ENCODE measurements at regions not wholly inside any gene's neighbourhood (a gene's known extent, or its start where the extent isn't known, plus 50 kb on each side); places are given as distances from the start of the nearest gene placed in this dataset.

DNA sequence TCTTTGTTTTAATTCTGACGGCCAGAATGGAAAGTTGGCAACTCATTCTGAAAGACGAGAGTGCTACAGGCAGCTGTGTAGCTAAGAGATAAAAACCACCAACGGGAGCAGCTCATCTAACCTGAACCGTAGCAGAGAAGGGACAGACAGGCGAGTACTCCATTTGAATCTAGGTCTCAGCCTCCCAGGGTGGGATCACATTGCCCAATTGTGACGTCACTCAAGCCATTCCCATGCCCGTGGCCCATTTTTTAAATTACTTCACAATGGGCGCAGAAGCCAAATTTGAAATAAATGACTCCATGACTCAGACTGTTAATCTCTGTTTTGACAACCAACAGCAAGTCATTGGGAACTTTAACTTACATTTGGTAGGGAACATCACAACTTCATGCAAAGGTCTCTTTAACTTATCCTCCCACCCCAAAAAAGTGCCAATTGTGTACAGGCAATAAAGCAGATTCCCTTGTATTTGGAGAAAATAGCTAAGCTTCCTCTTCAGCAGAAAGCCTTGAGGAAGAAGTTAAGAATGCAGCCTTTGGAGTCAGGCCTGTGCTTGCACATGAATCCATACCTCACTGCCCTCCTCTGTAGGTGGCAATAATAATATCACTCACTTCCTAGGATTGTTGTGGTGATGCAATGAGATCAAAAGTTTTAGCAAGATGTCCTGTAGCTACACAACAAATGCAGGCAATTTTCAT, 93.2 kb upstream of the KIF5B start:
- TF ChIP-seq RCOR1 (IDR thresholded peaks at IDR 0.05; ENCODE audit: insufficient replicate concordance, low read length) (no peak), SMC3 (IDR thresholded peaks at IDR 0.05; ENCODE audit: low read depth, low read length) (no peak), POLR2A (IDR thresholded peaks at IDR 0.05; ENCODE audit: low read depth, low read length) (peak; percentile 56; the same call in 1 of the 2 replicates), CEBPB (IDR thresholded peaks at IDR 0.05; ENCODE audit: low read depth, low read length) (peak; percentile 92), BHLHE40 (IDR thresholded peaks at IDR 0.05; ENCODE audit: low read depth, low read length) (no peak), NFE2L2 (IDR thresholded peaks at IDR 0.05; ENCODE audit: low read depth, low read length) (no peak), FOS (IDR thresholded peaks at IDR 0.05; ENCODE audit: low read depth, low read length) (0 out of 2 replicates have a peak, but pooled peaks have one; percentile 61)
- TF ChIP-seq, protein P1, sequence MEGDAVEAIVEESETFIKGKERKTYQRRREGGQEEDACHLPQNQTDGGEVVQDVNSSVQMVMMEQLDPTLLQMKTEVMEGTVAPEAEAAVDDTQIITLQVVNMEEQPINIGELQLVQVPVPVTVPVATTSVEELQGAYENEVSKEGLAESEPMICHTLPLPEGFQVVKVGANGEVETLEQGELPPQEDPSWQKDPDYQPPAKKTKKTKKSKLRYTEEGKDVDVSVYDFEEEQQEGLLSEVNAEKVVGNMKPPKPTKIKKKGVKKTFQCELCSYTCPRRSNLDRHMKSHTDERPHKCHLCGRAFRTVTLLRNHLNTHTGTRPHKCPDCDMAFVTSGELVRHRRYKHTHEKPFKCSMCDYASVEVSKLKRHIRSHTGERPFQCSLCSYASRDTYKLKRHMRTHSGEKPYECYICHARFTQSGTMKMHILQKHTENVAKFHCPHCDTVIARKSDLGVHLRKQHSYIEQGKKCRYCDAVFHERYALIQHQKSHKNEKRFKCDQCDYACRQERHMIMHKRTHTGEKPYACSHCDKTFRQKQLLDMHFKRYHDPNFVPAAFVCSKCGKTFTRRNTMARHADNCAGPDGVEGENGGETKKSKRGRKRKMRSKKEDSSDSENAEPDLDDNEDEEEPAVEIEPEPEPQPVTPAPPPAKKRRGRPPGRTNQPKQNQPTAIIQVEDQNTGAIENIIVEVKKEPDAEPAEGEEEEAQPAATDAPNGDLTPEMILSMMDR (conservative IDR thresholded peaks at IDR 0.05; ENCODE audit: low read depth, low read length) = no peak
- TF ChIP-seq, protein P2, sequence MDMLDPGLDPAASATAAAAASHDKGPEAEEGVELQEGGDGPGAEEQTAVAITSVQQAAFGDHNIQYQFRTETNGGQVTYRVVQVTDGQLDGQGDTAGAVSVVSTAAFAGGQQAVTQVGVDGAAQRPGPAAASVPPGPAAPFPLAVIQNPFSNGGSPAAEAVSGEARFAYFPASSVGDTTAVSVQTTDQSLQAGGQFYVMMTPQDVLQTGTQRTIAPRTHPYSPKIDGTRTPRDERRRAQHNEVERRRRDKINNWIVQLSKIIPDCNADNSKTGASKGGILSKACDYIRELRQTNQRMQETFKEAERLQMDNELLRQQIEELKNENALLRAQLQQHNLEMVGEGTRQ (IDR thresholded peaks at IDR 0.05; ENCODE audit: low read depth, low read length) = no peak

Data from IMR-90 (cell line).